ENCODE measurements at regions not wholly inside any gene's neighbourhood (a gene's known extent, or its start where the extent isn't known, plus 50 kb on each side); places are given as distances from the start of the nearest gene placed in this dataset.

GRCh38 chr16:6114691-6115090 is 1017.1 kb upstream of the EEF2KMT start:
- no peaks in the 10 kb centered on the region for H3K4me1 ChIP-seq (ENCODE audit: control insufficient read depth, insufficient read depth, low read length)
- H3K56ac ChIP-seq (ENCODE audit: extremely low read depth, insufficient read depth, low read length), result no peak overlapping the region
- H4K91ac ChIP-seq (ENCODE audit: insufficient read depth, low read depth, low read length), result no peak overlapping the region
- ChIA-PET CTCF (no interaction called here), POLR2A (ENCODE audit: unreplicated experiment) (no interaction called here)
- H3K27ac ChIP-seq (ENCODE audit: insufficient read depth, low read length), result no peak overlapping the region
- H2AFZ ChIP-seq (replicated peaks; ENCODE audit: low read length, poor library complexity), result no peak overlapping the region
- no peaks in the 10 kb centered on the region for H3K9me1 ChIP-seq (ENCODE audit: insufficient read depth, low read length)
- H3K4me3 ChIP-seq (ENCODE audit: insufficient read depth, low read depth, low read length), result no peak overlapping the region
- H3K36me3 ChIP-seq (ENCODE audit: control insufficient read depth, insufficient read depth, low read length), result no peaks in the 10 kb centered on the region
- ATAC-seq (ENCODE audit: low read depth) (no peak), DNase-seq (no peak)
- no peak overlapping the region for H2BK20ac ChIP-seq (ENCODE audit: low read depth, low read length)
- no peak overlapping the region for H2BK120ac ChIP-seq (ENCODE audit: low read depth, low read length)
- H4K20me1 ChIP-seq (ENCODE audit: insufficient read depth, low read length), result no peaks in the 10 kb centered on the region
- H3K14ac ChIP-seq (replicated peaks; ENCODE audit: low read depth, low read length), result no peak overlapping the region
- no peak overlapping the region for H2AK5ac ChIP-seq (ENCODE audit: low read depth, low read length)
- no TSS peak for BruUV-seq (replicated peaks)
- no peak overlapping the region for H3K18ac ChIP-seq (ENCODE audit: low read depth, low read length)
- TF ChIP-seq BHLHE40 (IDR thresholded peaks at IDR 0.05; ENCODE audit: low read depth, low read length), result no peak
- no peak for TF ChIP-seq POLR2A (IDR thresholded peaks at IDR 0.05; ENCODE audit: low read depth, low read length)
- TF ChIP-seq CHD1 (IDR thresholded peaks at IDR 0.05; ENCODE audit: low read depth, low read length), result no peak
- TF ChIP-seq RFX5 (IDR thresholded peaks at IDR 0.05; ENCODE audit: low read depth, low read length), result no peak
- no peak for TF ChIP-seq ELK1 (IDR thresholded peaks at IDR 0.05; ENCODE audit: borderline replicate concordance, low read depth, low read length)
- TF ChIP-seq SMC3 (IDR thresholded peaks at IDR 0.05; ENCODE audit: low read depth, low read length), result no peak
- H2BK5ac ChIP-seq (ENCODE audit: low read depth, low read length, poor library complexity, severe bottlenecking), result no peak overlapping the region
- H2BK15ac ChIP-seq (ENCODE audit: low read depth, low read length), result no peak overlapping the region
- H3K4ac ChIP-seq (ENCODE audit: low read depth, low read length), result no peak overlapping the region
- no peaks in the 10 kb centered on the region for H3K27me3 ChIP-seq (ENCODE audit: control insufficient read depth, insufficient read depth, low read length)
- in situ Hi-C loops (cut with MboI; ENCODE audit: low sequenced_read_pairs), result no loop called here
- 43% methylated on average over 1 of the region's 2 CpGs; no CpG with 5 or more reads in 1 of the 2 experiments for WGBS, 2 experiments (ENCODE audit: extremely low coverage in 2 of 2, insufficient read length in 1 of 2)
- dilution Hi-C loops (cut with HindIII; ENCODE audit: low sequenced_read_pairs, unreplicated experiment), result no loop called here
- H4K5ac ChIP-seq (ENCODE audit: low read depth, low read length), result no peak overlapping the region
- no peak overlapping the region for H4K8ac ChIP-seq (ENCODE audit: low read depth in 2 of 2, low read length in 2 of 2)
- intact Hi-C loops (cut with micrococcal nuclease), result no loop called here
- no peaks in the 10 kb centered on the region; the same call in none of the 2 replicates for H3K9me3 ChIP-seq (ENCODE audit: control insufficient read depth, insufficient read depth, low read length)
- H3K23ac ChIP-seq (ENCODE audit: low read depth, low read length), result no peak overlapping the region
- H3K79me1 ChIP-seq (ENCODE audit: low read depth in 1 of 2, low read length in 2 of 2), result no peaks in the 10 kb centered on the region
- H3K4me2 ChIP-seq (ENCODE audit: low read depth, low read length), result no peak overlapping the region
- H2AK9ac ChIP-seq (replicated peaks; ENCODE audit: low read depth, low read length, poor library complexity), result no peak overlapping the region
- no peak overlapping the region for H3K9ac ChIP-seq (ENCODE audit: low read depth, low read length)
